ENCODE measurements at regions not wholly inside any gene's neighbourhood (a gene's known extent, or its start where the extent isn't known, plus 50 kb on each side); places are given as distances from the start of the nearest gene placed in this dataset.

DNA sequence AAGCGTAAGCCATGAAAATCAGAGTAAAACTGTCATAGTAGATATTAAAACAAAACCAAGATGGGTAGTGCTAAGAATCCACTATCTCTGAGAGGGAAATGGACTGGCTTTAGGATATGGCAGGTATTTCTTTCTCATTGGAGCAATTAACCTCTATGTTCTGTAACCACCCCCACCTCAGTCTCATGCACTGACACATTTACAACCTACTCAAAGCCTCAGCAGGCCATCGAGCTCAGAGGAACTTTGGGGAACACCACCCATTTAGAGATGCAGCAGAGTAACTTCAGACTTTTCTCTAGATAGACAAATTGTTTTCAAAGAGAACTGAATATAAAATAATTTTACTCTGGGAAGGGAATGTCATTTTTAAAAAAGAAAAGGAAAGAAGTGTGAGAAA, 615.8 kb upstream of the ZFHX3 start:
- DNase-seq = no peak

DNA sequence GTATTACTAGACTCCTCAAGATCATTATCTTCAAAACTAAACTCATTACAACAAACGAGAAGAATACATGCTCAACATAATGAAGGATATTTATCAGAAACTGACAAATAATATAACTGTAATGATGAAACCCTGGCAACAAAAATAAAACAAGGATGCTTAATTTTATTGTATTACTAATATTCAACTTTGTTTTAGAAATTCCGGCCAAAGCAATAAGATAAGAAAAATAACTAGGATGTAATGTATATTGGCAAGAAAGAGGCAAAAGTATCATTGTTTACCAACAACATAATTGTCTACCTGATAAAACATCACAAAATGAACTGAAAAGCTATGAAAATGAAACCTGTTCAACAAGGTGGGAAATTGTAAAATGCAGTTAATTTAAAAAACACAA, 588.3 kb upstream of the ZFHX3 start:
- DNase-seq = no peak

DNA sequence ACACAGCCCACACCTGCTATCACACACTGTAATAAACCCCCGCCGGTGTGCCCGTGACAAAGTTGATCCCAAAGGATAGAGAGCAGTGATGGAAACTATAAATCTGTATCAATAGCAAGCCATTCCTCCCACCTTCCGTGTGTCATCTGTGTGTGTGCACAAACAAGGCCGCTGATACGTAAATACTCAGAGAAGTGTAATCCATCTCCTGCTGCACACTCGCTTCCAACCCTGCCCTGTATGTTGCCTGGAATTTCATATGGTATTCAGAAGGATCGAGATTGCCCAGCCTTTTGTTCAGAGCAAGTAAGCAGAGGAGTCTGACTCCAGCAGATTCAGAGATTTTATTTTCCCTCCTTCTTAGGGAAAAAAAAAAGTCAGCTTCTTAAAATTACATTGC, 581.1 kb upstream of the ZFHX3 start:
- no peak for DNase-seq

- DNase-seq = no peak
Observed at GRCh38 chr16:73617738-73618137, 569.8 kb upstream of the ZFHX3 start.

DNA sequence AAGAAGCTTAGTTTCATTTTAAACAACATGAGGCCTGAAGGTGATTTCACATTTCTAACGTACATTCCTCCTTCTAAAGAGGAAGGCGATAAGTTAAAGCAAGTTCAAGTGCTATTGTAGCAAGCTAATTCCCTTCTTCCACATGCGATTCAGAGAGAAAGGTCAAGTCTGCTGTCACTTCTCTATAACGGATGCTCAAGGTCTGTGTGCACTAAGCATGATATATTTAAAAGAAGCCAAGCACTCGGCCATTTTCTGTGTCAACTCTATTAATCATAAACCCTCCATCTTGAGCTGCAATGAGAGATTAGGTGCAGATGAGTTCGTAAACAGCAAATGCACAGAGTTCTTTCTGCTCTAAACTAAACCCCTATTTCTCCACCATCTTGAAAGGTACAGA, 568.8 kb upstream of the ZFHX3 start:
- no peak for DNase-seq

DNA sequence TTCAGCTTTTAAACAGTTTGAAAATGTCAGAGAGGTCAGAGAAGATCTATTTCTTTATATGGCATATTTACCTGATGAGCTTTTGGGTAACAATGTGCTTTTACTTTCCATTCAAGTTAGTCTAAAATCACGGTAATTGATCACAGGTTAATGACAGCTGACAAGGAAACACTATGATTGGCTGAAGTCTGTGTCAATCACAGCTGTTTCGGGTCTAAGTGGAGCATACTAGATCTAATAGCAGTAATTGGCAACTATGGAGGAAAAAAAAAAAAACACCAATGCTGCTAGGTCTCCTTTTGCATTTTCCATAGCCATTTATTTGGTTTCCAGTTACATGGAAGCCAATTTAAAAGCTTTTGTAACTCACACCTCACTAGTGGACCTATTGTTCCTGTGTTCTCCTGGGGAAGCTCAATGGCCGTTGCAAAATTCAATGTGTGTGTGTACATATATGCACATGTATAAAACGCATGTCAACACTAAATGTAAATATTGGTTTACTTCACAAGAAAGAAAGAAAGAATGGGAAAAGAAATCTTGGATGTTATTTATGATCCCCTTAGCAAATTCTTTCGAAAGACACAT, 568.3 kb upstream of the ZFHX3 start:
- no peak for DNase-seq

GRCh38 chr16:73615071-73615940, 567.4 kb upstream of the ZFHX3 start:
- no peak for DNase-seq

DNA sequence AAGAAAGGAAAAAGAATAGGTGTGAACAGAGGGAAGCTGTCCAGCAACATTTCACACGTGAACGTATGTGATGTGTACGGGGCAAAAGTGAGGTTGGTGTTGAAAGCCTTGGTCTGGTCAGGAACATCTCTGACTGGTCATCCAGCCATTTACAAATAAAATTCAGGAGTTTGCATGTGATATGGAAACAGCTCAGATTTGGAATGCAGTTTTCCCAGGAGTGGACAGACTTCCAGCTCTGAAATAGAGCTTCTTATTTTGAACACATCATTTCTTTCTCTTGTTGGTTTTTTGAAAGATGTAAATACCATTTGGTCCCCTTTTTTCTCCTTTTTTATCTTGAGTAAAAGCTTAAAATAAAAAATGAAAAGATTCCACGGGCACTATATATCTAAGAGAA, 566.2 kb upstream of the ZFHX3 start:
- DNase-seq = no peak

GRCh38 chr16:73610605-73611156, 562.8 kb upstream of the ZFHX3 start:
- DNase-seq = no peak

DNA sequence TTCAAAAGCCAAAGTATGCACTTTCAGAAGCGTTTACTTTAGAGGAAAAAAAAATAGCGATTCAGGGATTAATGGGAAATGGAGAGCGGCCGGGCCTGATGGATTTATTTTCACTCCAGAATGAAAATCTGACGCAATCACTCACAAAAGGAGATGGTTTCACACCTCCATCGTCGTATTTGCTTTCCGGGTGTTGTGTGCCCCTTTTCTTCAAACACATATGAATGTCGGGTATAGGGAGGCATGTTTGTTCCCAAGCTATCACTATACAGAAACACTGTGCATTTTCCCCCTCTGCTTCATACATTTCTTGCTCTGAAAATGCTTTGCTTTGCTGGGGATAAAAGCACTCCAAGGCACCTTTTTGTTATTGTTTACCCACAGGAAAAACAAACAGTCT, 562.2 kb upstream of the ZFHX3 start:
- no peak for DNase-seq

DNA sequence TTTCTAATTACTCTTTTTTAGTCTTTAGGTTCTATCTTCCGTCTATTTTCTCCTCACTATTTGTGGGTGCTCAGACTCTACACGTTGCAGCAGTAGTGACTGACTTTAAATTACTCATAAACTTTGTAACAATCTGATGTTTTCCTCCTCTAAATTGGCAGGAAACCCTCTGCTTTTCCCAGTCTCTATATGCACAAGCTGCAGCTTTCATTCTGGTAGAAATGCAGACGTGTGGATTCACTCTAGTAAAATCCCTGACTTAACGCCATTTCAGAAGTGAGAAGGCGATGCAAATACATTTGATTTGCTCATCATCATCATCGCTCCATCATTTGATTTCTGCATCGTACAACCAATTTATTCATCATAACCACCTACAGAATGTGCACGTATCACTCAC, 561.0 kb upstream of the ZFHX3 start:
- no peak for DNase-seq

- no peak for DNase-seq
Observed at GRCh38 chr16:73605309-73605708, 557.4 kb upstream of the ZFHX3 start.

DNA sequence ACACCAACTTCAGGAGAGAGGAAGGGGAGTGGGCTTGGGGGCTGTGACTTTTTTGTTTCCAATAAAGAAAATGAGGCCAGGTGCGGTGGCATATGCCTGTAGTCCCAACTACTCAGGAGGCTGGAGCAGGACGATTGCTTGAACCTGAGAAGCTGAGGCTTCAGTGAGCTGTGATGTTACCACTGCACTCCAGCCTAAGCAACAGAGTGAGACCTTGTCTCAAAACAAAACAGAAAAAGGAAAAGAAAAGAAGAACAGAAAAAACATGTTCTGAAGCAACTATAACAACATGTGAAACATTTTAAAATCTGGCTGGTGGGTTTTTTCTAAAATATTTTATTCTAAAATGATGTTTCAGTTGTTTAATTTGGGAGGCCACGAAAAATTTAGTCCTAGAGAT, 554.0 kb upstream of the ZFHX3 start:
- no peak for DNase-seq

- DNase-seq = no peak
Observed at GRCh38 chr16:73599870-73600269, 551.9 kb upstream of the ZFHX3 start.

- DNase-seq = no peak
Observed at GRCh38 chr16:73599351-73599750, 551.4 kb upstream of the ZFHX3 start.

- no peak for DNase-seq
Observed at GRCh38 chr16:73584157-73584556, 536.2 kb upstream of the ZFHX3 start.

GRCh38 chr16:73572135-73572828, 524.4 kb upstream of the ZFHX3 start:
- no peak for DNase-seq

- DNase-seq = no peak
Observed at GRCh38 chr16:73569266-73569980, 521.5 kb upstream of the ZFHX3 start.

DNA sequence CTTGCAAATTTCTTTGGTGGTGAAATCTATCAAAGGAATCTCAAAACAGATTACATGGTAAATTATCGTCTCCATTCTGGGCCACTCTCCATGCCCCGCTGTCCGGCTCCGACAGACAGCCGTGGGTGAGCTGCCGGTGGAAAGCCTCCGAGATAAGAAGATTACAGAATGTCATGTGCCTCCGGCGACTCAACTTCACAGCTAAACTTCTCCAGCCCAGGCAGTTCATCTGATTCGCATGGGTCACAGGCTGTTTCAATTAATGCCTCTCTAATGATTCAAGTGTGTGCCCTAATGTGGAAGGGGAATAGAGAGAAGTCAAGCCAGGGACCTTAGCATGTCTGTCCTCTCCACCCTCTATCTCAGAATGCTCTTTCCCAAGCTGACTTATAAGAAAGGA, 520.8 kb upstream of the ZFHX3 start:
- DNase-seq = no peak

DNA sequence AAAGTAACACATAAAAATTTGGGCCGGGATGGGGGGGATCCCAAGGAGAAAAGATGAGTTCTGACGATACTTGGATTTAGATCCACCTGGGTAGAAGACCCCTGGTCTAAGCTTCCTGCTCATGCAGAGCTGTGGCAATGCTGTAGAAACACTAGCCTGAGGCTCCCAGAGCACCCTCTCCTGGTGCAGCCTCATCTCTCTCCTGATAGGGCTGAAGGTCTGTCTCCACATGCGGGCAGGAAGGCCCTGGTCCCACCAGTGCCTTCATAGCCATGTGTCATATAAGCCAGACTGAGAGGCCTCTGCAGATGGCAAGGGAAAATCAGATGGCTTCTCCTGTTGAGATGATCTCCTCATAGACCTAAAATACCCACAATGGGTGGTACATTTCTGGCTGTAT, 518.0 kb upstream of the ZFHX3 start:
- DNase-seq = no peak

GRCh38 chr16:73565263-73565662, 517.3 kb upstream of the ZFHX3 start:
- DNase-seq = no peak

GRCh38 chr16:73563709-73564108, 515.8 kb upstream of the ZFHX3 start:
- no peak for DNase-seq

DNA sequence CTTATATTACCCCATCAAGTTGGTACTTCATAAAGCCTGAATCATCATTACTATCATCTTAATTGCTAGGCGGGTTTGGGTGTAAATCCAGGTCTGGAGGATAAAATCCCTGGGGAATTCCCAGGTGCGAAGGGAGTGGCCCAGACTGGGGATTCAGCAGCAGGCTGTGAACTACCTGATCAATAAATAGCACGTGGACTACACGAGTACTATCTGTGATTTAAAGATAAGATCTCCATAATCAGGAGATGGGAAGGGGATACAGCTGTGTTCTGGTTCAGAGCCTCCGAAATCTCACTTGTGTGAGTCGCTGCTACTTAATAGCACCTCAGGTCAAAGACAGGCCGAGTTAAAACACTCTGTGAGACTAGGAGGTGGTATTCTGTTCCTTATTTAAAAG, 512.6 kb upstream of the ZFHX3 start:
- no peak for DNase-seq

Data from CD4-positive, alpha-beta T cell treated with Interleukin-21 for 1 hour (primary cell).